DMS 273 (cell line): ENCODE measurements at regions not wholly inside any gene's neighbourhood (a gene's known extent, or its start where the extent isn't known, plus 50 kb on each side); places are given as distances from the start of the nearest gene placed in this dataset.
A peak's percentile ranks its signal among the peaks of the same experiment; 100 is the strongest.

Experiments
- DNase-seq: peaks from one replicate; lab custom pipeline; 2025; ENCODE audit not compliant: unreplicated experiment; lab: John Stamatoyannopoulos, UW

- DNase-seq: no peak
These were observed 275.6 kb downstream of the ZNF621 start for GRCh38 chr3:40800343-40800742.

GRCh38 chr3:40801284-40801741 is 276.6 kb downstream of the ZNF621 start:
- DNase-seq: no peak

- DNase-seq: no peak
These were observed 278.6 kb downstream of the ZNF621 start for GRCh38 chr3:40803311-40803710.

GRCh38 chr3:40805456-40805855 is 280.7 kb downstream of the ZNF621 start:
- DNase-seq: no peak

- DNase-seq: no peak
These were observed 286.1 kb downstream of the ZNF621 start for GRCh38 chr3:40810813-40811212.

- DNase-seq: no peak
These were observed 292.3 kb downstream of the ZNF621 start for GRCh38 chr3:40817017-40817416.

DNA sequence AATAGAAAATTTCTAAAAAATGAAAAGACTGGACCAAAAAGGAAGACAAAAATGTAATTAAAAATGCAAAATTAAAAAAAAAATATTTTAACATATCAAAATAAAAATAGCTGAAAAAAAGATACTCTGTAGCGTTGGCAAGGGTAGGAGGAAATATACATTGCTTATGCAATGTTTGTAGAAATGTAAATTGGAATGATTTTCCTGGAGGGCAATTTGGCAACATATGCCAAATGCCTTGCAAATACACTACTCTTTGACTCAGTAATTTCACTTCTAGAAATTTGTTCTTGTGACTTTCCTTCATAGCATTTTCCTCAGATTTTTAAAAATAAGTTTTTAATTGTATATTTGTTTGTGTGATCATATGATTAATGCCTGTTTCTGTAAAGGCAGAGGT is 296.6 kb downstream of the ZNF621 start:
- no peak for DNase-seq

GRCh38 chr3:40827226-40827625 is 302.5 kb downstream of the ZNF621 start:
- no peak for DNase-seq

DNA sequence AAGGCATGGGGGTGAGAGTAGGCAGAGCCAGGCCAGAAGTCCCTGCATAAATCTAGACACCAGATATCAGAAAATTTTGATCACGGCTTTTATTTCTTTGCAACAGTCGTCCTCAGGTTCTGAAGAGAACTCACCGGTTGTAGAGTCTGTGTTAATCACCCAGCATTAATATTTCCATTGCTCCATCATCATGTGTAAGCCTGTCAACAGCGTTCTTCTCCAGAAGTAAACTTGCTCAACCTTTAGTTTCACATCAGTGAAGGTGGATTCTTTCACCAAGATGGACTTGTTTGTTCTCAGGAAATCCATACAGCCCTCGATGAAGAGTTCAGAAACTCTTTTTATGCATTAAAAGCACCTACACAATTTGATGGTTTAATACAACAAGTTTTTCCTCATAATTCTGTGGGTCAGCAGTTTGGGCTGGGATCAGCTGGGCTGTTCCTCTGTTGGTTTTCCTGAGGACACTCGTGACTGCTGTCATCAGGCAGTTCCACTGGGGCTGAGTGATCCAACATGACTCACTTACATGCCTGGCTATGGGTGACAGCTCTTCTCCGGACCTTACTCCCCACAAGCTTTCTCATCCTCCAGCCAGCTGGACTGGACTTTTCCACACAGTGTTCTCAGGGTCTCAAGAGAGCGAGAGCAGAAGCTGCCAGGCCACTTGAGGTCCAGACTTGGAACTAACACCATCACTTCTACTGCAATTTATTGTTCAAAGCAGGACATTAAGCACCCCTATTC is 303.4 kb downstream of the ZNF621 start:
- peak; percentile 4 for DNase-seq

- no peak for DNase-seq
These were observed 304.1 kb downstream of the ZNF621 start for GRCh38 chr3:40828741-40829415.

- DNase-seq: no peak
These were observed 305.1 kb downstream of the ZNF621 start for GRCh38 chr3:40829876-40830275.

DNA sequence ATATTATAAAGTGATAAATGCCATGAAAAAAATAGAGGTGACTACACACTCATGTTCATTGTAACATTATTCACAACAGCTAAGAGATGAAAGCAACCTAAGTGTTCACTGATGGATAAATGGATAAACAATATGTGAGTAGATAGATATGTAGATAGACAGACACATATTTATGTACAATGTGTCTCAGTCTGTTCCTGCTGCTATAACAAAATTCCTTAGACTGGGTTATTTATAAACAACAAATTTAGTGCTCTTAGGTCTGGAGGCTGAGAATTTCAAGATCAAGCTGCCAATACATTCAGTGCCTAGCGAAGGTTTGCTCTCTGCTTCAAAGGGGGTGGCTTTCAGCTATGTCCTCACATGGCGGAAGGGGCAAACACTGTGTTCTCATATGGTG is 312.5 kb downstream of the ZNF621 start:
- no peak for DNase-seq

- no peak for DNase-seq
These were observed 316.4 kb downstream of the ZNF621 start for GRCh38 chr3:40841131-40841530.

DNA sequence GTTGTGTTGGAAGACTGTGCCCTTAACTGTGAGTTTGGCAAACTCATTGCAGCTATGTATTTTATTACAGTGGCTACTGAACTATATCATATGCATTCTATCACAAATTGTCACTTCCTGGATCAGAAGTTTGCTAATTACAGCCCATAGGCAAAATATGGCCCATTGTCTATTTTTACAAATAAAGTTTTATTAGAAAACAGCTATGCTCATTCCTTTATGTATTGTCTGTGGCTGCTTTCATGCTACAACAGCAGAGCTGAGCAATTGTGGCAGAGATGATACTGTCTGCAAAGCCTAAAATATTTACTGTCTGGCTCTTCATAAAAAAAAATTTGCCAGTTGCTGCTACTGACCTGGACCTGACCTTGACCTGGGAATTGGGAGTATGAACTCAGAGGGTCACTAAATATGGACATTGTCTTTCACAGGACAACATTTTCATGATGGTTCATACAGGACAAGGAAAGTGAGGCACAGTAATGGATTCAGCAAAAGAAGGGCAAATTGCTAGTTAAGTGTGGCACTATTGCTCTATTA is 316.9 kb downstream of the ZNF621 start:
- no peak for DNase-seq

DNA sequence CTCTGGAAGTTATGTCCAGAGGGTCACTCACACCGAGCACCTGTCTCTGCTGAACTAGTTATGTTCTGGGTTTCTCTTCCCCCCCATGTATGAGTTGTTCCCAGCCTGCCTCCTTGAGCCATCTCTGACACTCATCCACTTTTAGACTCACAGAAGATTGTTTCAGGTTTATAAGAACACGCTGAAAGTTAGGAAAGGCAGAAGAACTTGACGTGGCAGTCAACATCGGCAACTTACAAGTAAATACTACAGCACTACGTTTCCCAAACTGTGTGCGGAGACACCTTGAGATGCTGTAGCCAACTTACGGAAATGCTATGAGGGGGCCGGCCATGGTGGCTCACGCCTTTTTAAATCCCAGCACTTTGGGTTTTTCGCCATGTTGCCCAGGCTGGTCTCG is 318.0 kb downstream of the ZNF621 start:
- no peak for DNase-seq

DNA sequence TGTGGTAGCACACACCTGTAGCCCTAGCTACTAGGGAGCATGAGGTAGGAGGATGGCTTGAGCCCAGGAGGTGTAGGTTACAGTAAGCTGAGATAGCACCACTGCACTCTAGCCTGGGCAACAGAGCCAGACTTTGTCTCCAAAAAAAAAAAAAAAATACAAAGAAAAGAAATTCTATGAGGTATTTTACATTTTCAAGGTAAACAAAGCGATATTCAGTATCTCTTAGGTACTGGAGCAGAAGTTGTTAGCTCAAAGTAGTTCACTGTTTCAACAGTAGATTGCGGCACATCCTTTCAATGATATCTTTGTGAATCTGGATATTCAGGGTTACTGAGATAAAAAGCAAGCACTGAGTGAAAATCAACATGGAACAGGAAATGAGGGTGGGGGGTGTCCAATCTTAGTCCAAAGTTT is 318.5 kb downstream of the ZNF621 start:
- no peak for DNase-seq

DNA sequence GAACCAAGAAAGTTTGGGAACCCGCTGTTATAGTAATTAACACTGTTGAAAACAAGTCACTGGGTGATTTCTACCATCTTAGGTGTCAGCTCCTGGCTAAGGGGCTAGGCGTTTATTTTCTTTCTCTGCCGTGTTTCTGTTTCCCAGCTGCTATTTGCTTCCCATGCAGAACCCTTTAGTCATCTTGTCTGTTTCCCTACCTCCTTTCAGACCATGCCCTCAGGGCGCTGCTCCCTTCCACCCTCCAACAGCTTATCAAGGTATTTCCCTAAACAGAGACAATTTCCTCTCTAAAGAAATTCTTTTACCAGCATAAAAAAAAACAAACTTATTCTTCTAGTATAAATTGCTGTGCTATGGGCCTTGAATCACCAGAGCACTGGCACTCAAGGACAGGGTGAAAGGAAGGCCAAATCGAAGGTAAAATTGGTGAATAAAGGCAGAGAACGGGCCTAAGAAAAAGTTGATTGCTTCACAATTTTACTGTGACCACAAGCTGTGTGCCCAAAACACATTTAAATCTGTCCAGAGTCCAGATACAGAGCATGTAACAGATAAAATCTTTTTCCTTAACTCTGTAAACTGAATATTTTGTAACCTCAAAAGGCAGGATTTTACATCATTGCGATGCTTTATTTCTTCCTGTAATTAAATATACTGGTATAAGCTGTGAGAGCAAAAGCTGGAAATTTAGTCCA is 319.2 kb downstream of the ZNF621 start:
- no peak for DNase-seq

DNA sequence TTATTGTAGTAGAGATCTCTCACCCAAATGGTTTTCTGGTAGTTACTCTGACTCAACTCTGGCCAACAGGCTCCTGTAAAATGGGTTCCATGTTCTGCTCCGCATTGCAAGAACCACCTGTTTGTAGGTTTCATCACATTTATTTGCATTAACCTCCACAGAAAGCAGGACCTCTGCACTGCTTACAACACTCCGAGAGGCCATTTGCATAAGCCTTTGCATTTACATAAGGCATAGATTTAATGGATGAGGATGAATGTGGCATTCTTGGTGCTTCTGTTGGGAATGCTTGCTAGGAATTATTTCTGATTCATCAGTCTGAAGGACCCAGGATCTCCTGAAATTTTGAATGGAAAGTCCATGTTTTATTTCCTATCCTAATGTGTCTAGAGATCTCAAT is 320.1 kb downstream of the ZNF621 start:
- DNase-seq: no peak

DNA sequence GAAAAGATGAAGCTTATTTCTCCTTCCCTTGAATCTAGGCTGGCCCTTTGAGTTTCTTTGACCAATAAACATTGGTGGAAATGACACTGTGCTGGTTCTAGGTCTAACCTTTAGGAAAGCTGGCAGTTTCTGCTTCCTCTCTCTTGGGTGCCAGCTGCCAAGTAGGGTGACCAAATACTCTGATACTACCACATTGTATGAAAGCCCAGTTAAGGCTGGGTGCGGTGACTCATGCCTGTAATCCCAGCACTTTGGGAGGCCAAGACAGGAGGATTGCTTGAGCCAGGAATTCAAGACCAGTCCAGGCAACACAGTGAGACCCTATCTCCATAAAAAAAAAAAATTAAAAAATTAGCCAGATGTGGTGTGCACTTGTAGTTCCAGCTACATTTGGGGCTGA is 320.7 kb downstream of the ZNF621 start:
- DNase-seq: no peak

DNA sequence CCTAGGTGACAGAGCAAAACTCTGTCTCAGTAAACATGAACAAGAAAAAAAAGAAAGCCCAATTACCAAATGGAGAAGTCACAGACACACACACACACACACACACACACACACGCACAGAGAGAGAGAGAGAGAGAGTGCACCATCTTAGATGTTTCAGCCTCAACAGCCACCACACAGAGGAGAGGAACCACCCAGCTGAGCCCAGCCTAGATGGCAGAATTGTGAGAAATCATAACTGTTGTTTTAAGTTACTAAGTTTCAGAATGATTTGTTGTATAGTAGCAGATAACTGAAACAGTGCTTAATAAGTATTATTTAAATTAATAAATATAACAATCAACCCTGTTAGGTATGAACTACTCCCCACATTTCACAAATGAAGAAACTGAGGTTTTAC is 321.2 kb downstream of the ZNF621 start:
- DNase-seq: no peak

DNA sequence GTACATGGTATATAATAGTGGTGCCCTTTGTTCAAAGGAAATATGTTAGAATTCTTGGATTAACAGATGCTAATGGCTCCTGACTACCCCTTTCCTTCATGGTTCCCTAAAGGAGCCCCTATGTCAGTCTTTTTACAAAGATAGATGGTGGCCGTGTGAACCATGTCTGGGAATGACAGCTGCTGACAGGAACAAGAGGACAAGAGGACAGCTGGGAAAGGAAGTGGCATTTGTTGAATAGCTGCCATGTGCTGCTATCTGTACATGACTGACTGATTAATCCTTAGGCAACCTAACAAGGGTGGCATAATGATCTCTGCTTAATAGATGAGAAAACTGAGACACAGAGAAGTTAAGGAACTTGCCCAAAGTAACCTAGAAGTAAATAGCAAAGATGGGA is 321.7 kb downstream of the ZNF621 start:
- no peak for DNase-seq

GRCh38 chr3:40847551-40847992 is 322.8 kb downstream of the ZNF621 start:
- peak; percentile 59 for DNase-seq
